ENCODE measurements at regions not wholly inside any gene's neighbourhood (a gene's known extent, or its start where the extent isn't known, plus 50 kb on each side); places are given as distances from the start of the nearest gene placed in this dataset.
A peak's percentile ranks its signal among the peaks of the same experiment; 100 is the strongest.

GRCh38 chr7:26070290-26070689 lies 81.7 kb upstream of the NFE2L3 start:
- DNase-seq (ENCODE audit: low read depth) = no peak
- no peak for TF ChIP-seq CTCF (conservative IDR thresholded peaks at IDR 0.05; ENCODE audit: low read length)
- no peak overlapping the region for H3K4me3 ChIP-seq (ENCODE audit: low read length)

- no peak for TF ChIP-seq CTCF (conservative IDR thresholded peaks at IDR 0.05; ENCODE audit: low read length)
- DNase-seq (ENCODE audit: low read depth) = no peak
- H3K4me3 ChIP-seq (ENCODE audit: low read length) = no peak overlapping the region
Observed at GRCh38 chr7:26071622-26072456, 80.2 kb upstream of the NFE2L3 start.

GRCh38 chr7:26073041-26073440 lies 79.0 kb upstream of the NFE2L3 start:
- H3K4me3 ChIP-seq (ENCODE audit: low read length) = no peak overlapping the region
- DNase-seq (ENCODE audit: low read depth) = no peak
- TF ChIP-seq CTCF (conservative IDR thresholded peaks at IDR 0.05; ENCODE audit: low read length) = no peak

GRCh38 chr7:26074919-26075318 lies 77.1 kb upstream of the NFE2L3 start:
- TF ChIP-seq CTCF (conservative IDR thresholded peaks at IDR 0.05; ENCODE audit: low read length) = no peak
- H3K4me3 ChIP-seq (ENCODE audit: low read length) = no peak overlapping the region
- DNase-seq (ENCODE audit: low read depth) = no peak

- no peak overlapping the region for H3K4me3 ChIP-seq (ENCODE audit: low read length)
- TF ChIP-seq CTCF (conservative IDR thresholded peaks at IDR 0.05; ENCODE audit: low read length) = no peak
- DNase-seq (ENCODE audit: low read depth) = no peak
Observed at GRCh38 chr7:26076691-26077090, 75.3 kb upstream of the NFE2L3 start.

- peak; percentile 3 for DNase-seq (ENCODE audit: low read depth)
- no peak overlapping the region for H3K4me3 ChIP-seq (ENCODE audit: low read length)
- peak; percentile 33 for TF ChIP-seq CTCF (conservative IDR thresholded peaks at IDR 0.05; ENCODE audit: low read length)
Observed at GRCh38 chr7:26078437-26079336, 73.3 kb upstream of the NFE2L3 start.
